Stomach (tissue), 8 donors: ENCODE measurements at regions not wholly inside any gene's neighbourhood (a gene's known extent, or its start where the extent isn't known, plus 50 kb on each side); places are given as distances from the start of the nearest gene placed in this dataset.

Experiments
- DNase-seq, 2 donors: peaks; one replicate each; pipeline versions ENCODE4 v3.0.0 to v3.0.0-alpha.2; 2013 to 2019
- H3K27ac ChIP-seq, 5 donors: fragments of 200-600 bp in 4 of 5; sonication (generic) in 4 of 5; one replicate each; pipeline ENCODE4 v1.5.1; 2013 to 2019; ENCODE audit warnings: mild to moderate bottlenecking in 1 of 5, moderate library complexity in 1 of 5
- H3K27me3 ChIP-seq, 3 donors: fragments of 200-600 bp; sonication (generic); one replicate each; pipeline ENCODE4 v1.5.1; 2017 to 2019; ENCODE audit warnings: mixed run types in 1 of 3
- H3K36me3 ChIP-seq, 4 donors: fragments of 200-600 bp; sonication (generic); 1 replicate in 3 of 4; 2 replicates in 1 of 4; pipeline ENCODE4 v1.5.1; 2016 to 2019
- H3K4me1 ChIP-seq, 4 donors: fragments of 200-600 bp; sonication (generic); one replicate each; pipeline ENCODE4 v1.5.1; 2016 to 2019
- H3K4me3 ChIP-seq, 4 donors: fragments of 200-600 bp; sonication (generic) in 3 of 4; one replicate each; pipeline ENCODE4 v1.5.1; 2016 to 2019; ENCODE audit warnings: mild to moderate bottlenecking in 1 of 4
- H3K9me3 ChIP-seq, 4 donors: fragments of 200-600 bp; sonication (generic); one replicate each; pipeline ENCODE4 v1.5.1; 2016 to 2019
- CTCF ChIP-seq, 7 experiments: fragments of 450-650 bp in 4 of 7; fragments of 200-600 bp in 3 of 7; sonication (generic) in 3 of 7; IDR thresholded peaks; one replicate each; pipeline ENCODE4 v1.5.1; 2016 to 2019; ENCODE audit warnings: antibody characterized with exemption in 7 of 7, control low read depth in 2 of 7, mild to moderate bottlenecking in 1 of 7
- EP300 ChIP-seq: sonication (generic); formaldehyde crosslinking; IDR thresholded peaks from one replicate; pipeline ENCODE4 v1.6.1; 2017; ENCODE audit warnings: antibody characterized with exemption
- POLR2A ChIP-seq, 4 donors: fragments of 450-650 bp; IDR thresholded peaks; one replicate each; pipeline ENCODE4 v1.6.1; 2016; ENCODE audit warnings: antibody characterized with exemption in 4 of 4, control low read depth in 2 of 4, mild to moderate bottlenecking in 1 of 4, moderate library complexity in 1 of 4
- POLR2AphosphoS5 ChIP-seq, 3 donors: sonication (generic); formaldehyde crosslinking; IDR thresholded peaks; one replicate each; pipeline ENCODE4 v1.6.1; 2016; ENCODE audit warnings: antibody characterized with exemption in 3 of 3
- WGBS, 5 donors: extraction: QIAGEN DNeasy Blood & Tissue Kit in 3 of 5; methylation state at CpG; one replicate each; pipeline versions ENCODE4 v1.1.5 to v1.1.7; 2013 to 2018; 5-methylcytosine and 5-hydroxymethylcytosine counted together
- intact Hi-C: fragments of 100-400 bp; cut with DNase I; formaldehyde crosslinking; loops from one replicate; pipeline ENCODE4 v1.15.1; 2023; ENCODE audit warnings: low total_unique reads
- donor health status: healthy with polysubstance abuse.
- donor health status: Bipolar disorder and iron deficiency.
- donor health status: healthy.

- no peaks in the 10 kb centered on the region for H3K36me3 ChIP-seq
- no peaks in the 10 kb centered on the region for H3K4me1 ChIP-seq
- H3K4me3 ChIP-seq = no peak overlapping the region
- H3K27ac ChIP-seq = no peak overlapping the region
- 74 to 91% (median 75%) methylated on average over 1 of the region's 1 CpG for WGBS, 5 donors
- TF ChIP-seq POLR2AphosphoS5 (IDR thresholded peaks at IDR 0.05) = no peak
- TF ChIP-seq CTCF (IDR thresholded peaks at IDR 0.05) = no peak
- no peak for TF ChIP-seq EP300
- no peak for TF ChIP-seq POLR2A (IDR thresholded peaks at IDR 0.05)
- peaks cover 0 to 5% (median 0%) of the 10 kb centered on the region in 4 donors for H3K9me3 ChIP-seq
- H3K27me3 ChIP-seq = no peaks in the 10 kb centered on the region
- intact Hi-C loops = no loop called here
- no peak for DNase-seq
These were observed 199.0 kb downstream of the ATP23 start for GRCh38 chr12:58140395-58140794.

- Histone ChIP-seq H3K27ac (no peak overlapping the region), H3K36me3 (no peaks in the 10 kb centered on the region)
These were observed 201.6 kb downstream of the ATP23 start for GRCh38 chr12:58142991-58143390.

GRCh38 chr12:58143498-58143995, 202.2 kb downstream of the ATP23 start:
- no peak overlapping the region for H3K4me3 ChIP-seq
- WGBS, 5 donors = 76 to 85% (median 79%) methylated on average over 6 of the region's 6 CpGs
- peaks cover 0 to 9% (median 0%) of the 10 kb centered on the region in 4 donors for H3K9me3 ChIP-seq
- TF ChIP-seq POLR2AphosphoS5 (IDR thresholded peaks at IDR 0.05) (no peak), CTCF (IDR thresholded peaks at IDR 0.05) (no peak), EP300 (no peak), POLR2A (IDR thresholded peaks at IDR 0.05) (no peak)
- DNase-seq = no peak
- no peaks in the 10 kb centered on the region for H3K36me3 ChIP-seq
- H3K27ac ChIP-seq = no peak overlapping the region
- no peaks in the 10 kb centered on the region for H3K27me3 ChIP-seq
- intact Hi-C loops = no loop called here
- no peaks in the 10 kb centered on the region for H3K4me1 ChIP-seq

More at GRCh38 chr12:58142991-58143390, 201.6 kb downstream of the ATP23 start:
- WGBS, 5 donors = 67 to 77% (median 71%) methylated on average over 2 of the region's 2 CpGs
- Histone ChIP-seq H3K4me3 (no peak overlapping the region), H3K9me3 (peaks cover 0 to 9% (median 0%) of the 10 kb centered on the region in 4 donors), H3K4me1 (no peaks in the 10 kb centered on the region), H3K27me3 (no peaks in the 10 kb centered on the region)
- TF ChIP-seq CTCF (IDR thresholded peaks at IDR 0.05) (no peak), POLR2A (IDR thresholded peaks at IDR 0.05) (no peak), POLR2AphosphoS5 (IDR thresholded peaks at IDR 0.05) (no peak), EP300 (no peak)
- intact Hi-C loops = no loop called here
- DNase-seq = no peak

- DNase-seq = peak in 1 of 2 donors; percentile 30
- no peak for TF ChIP-seq CTCF (IDR thresholded peaks at IDR 0.05)
- TF ChIP-seq POLR2AphosphoS5 (IDR thresholded peaks at IDR 0.05) = no peak
- TF ChIP-seq POLR2A (IDR thresholded peaks at IDR 0.05) = no peak
- TF ChIP-seq EP300 = no peak
- Histone ChIP-seq H3K27ac (no peak overlapping the region), H3K27me3 (no peaks in the 10 kb centered on the region), H3K4me1 (no peaks in the 10 kb centered on the region), H3K4me3 (no peak overlapping the region), H3K36me3 (no peaks in the 10 kb centered on the region), H3K9me3 (peaks cover 0 to 9% (median 0%) of the 10 kb centered on the region in 4 donors)
- intact Hi-C loops = no loop called here
These were observed 207.0 kb downstream of the ATP23 start for GRCh38 chr12:58148405-58148804.
